ENCODE measurements at regions not wholly inside any gene's neighbourhood (a gene's known extent, or its start where the extent isn't known, plus 50 kb on each side); places are given as distances from the start of the nearest gene placed in this dataset.

DNA sequence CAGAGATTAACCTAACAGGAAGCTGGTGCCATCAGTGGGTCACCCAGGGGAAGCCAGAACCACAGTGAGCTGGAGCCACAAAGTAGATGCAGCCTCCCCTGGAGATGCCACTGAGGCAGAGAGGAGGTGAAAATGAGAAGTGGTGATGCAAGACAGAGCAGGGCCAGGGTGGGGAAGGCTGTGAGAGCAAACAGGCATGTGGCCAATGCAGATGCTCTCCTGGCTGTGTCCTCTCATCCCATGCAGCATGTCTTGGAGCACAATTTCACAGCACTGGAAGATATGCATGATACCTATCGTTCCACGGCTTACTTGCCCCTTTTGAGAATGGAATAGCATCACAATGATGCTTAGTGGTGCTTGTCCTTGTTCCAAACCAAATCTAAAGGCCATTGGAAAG is 126.3 kb downstream of the ABHD5 start (continued):
- TF ChIP-seq ZNF114 (CRISPR knock-in tag; IDR thresholded peaks at IDR 0.05) (no peak), STAT1 (IDR thresholded peaks at IDR 0.05; ENCODE audit: unreplicated experiment) (no peak), POLR2AphosphoS5 (IDR thresholded peaks at IDR 0.05; ENCODE audit: low read depth) (no peak), CREB1 (CRISPR knock-in tag; IDR thresholded peaks at IDR 0.05; ENCODE audit: low read depth) (no peak)
- TF ChIP-seq, protein P1, sequence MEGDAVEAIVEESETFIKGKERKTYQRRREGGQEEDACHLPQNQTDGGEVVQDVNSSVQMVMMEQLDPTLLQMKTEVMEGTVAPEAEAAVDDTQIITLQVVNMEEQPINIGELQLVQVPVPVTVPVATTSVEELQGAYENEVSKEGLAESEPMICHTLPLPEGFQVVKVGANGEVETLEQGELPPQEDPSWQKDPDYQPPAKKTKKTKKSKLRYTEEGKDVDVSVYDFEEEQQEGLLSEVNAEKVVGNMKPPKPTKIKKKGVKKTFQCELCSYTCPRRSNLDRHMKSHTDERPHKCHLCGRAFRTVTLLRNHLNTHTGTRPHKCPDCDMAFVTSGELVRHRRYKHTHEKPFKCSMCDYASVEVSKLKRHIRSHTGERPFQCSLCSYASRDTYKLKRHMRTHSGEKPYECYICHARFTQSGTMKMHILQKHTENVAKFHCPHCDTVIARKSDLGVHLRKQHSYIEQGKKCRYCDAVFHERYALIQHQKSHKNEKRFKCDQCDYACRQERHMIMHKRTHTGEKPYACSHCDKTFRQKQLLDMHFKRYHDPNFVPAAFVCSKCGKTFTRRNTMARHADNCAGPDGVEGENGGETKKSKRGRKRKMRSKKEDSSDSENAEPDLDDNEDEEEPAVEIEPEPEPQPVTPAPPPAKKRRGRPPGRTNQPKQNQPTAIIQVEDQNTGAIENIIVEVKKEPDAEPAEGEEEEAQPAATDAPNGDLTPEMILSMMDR (conservative IDR thresholded peaks at IDR 0.05; ENCODE audit: low read depth in 2 of 2), result no peak
- TF ChIP-seq, protein P2, sequence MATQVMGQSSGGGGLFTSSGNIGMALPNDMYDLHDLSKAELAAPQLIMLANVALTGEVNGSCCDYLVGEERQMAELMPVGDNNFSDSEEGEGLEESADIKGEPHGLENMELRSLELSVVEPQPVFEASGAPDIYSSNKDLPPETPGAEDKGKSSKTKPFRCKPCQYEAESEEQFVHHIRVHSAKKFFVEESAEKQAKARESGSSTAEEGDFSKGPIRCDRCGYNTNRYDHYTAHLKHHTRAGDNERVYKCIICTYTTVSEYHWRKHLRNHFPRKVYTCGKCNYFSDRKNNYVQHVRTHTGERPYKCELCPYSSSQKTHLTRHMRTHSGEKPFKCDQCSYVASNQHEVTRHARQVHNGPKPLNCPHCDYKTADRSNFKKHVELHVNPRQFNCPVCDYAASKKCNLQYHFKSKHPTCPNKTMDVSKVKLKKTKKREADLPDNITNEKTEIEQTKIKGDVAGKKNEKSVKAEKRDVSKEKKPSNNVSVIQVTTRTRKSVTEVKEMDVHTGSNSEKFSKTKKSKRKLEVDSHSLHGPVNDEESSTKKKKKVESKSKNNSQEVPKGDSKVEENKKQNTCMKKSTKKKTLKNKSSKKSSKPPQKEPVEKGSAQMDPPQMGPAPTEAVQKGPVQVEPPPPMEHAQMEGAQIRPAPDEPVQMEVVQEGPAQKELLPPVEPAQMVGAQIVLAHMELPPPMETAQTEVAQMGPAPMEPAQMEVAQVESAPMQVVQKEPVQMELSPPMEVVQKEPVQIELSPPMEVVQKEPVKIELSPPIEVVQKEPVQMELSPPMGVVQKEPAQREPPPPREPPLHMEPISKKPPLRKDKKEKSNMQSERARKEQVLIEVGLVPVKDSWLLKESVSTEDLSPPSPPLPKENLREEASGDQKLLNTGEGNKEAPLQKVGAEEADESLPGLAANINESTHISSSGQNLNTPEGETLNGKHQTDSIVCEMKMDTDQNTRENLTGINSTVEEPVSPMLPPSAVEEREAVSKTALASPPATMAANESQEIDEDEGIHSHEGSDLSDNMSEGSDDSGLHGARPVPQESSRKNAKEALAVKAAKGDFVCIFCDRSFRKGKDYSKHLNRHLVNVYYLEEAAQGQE (IDR thresholded peaks at IDR 0.05; ENCODE audit: unreplicated experiment), result no peak
- TF ChIP-seq, protein P3, sequence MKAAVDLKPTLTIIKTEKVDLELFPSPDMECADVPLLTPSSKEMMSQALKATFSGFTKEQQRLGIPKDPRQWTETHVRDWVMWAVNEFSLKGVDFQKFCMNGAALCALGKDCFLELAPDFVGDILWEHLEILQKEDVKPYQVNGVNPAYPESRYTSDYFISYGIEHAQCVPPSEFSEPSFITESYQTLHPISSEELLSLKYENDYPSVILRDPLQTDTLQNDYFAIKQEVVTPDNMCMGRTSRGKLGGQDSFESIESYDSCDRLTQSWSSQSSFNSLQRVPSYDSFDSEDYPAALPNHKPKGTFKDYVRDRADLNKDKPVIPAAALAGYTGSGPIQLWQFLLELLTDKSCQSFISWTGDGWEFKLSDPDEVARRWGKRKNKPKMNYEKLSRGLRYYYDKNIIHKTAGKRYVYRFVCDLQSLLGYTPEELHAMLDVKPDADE (IDR thresholded peaks at IDR 0.05), result no peak

DNA sequence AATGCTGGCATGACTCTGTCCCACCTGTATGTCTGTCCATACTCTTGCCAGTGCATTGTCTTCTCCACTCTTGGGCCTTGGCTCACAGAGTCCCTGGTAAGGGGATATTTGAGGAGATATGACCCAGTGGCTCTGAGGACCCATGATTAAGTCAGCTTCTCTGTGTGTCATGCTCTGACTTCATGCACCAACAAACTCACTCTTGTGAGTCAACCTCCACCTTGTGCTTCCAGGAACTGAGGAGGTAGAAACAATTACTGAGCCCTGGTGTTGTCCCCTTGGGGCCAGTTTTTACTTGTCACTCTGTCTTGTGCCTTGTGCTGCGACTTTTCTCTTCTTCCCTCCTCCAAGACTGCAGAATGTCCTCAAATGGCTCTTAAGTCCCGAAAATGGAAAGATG is 127.1 kb downstream of the ABHD5 start:
- Mint-ChIP-seq H3K4me3 (no peak overlapping the region), H3K36me3 (ENCODE audit: low read depth) (no peaks in the 10 kb centered on the region), H3K27ac (no peak overlapping the region), H3K4me1 (peaks cover 9% of the 10 kb centered on the region), H3K27me3 (ENCODE audit: insufficient read depth, low read depth, poor library complexity) (peaks cover 6% of the 10 kb centered on the region), H3K9me3 (no peaks in the 10 kb centered on the region)
- DNase-seq (ENCODE audit: low spot score), result no peak
- no peak overlapping the region for H3K27ac ChIP-seq (ENCODE audit: low read depth)
- H3F3A ChIP-seq (replicated peaks; ENCODE audit: low read depth), result no peaks in the 10 kb centered on the region
- no peaks in the 10 kb centered on the region for H3K36me3 ChIP-seq (ENCODE audit: insufficient read depth)
- H2AFZ ChIP-seq, result no peak overlapping the region
- no peaks in the 10 kb centered on the region for H3K27me3 ChIP-seq (ENCODE audit: insufficient read depth)
- no peak overlapping the region for H3K4me2 ChIP-seq
- H3K79me2 ChIP-seq (replicated peaks; ENCODE audit: insufficient read depth), result no peaks in the 10 kb centered on the region
- ATAC-seq, result no peak
- no peak overlapping the region for H3K4me3 ChIP-seq
- H3K4me1 ChIP-seq (ENCODE audit: insufficient read depth), result peaks cover 5% of the 10 kb centered on the region; the same call in 1 of the 2 replicates
- H4K20me1 ChIP-seq (replicated peaks; ENCODE audit: insufficient read depth), result no peaks in the 10 kb centered on the region
- 0 out of 2 replicates have a peak, but pooled peaks cover 5% of the 10 kb centered on the region for H3K9me2 ChIP-seq (ENCODE audit: insufficient read depth)
- TF ChIP-seq, protein P1 (conservative IDR thresholded peaks at IDR 0.05; ENCODE audit: low read depth in 2 of 2), result no peak
- TF ChIP-seq POLR2AphosphoS5 (IDR thresholded peaks at IDR 0.05; ENCODE audit: low read depth) (no peak), ZNF331 (CRISPR knock-in tag; IDR thresholded peaks at IDR 0.05; ENCODE audit: low read depth) (no peak), EZH2phosphoT487 (IDR thresholded peaks at IDR 0.05; ENCODE audit: unreplicated experiment) (no peak), CREB1 (CRISPR knock-in tag; IDR thresholded peaks at IDR 0.05; ENCODE audit: low read depth) (no peak), JUNB (IDR thresholded peaks at IDR 0.05; ENCODE audit: unreplicated experiment) (no peak)
- TF ChIP-seq, protein P3 (IDR thresholded peaks at IDR 0.05), result no peak
